Fibroblast of lung (primary cell): ENCODE measurements at regions not wholly inside any gene's neighbourhood (a gene's known extent, or its start where the extent isn't known, plus 50 kb on each side); places are given as distances from the start of the nearest gene placed in this dataset.
A peak's percentile ranks its signal among the peaks of the same experiment; 100 is the strongest.

ENCODE experiments used
- DNase-seq, 2 donors: peaks; one replicate each; pipeline versions ENCODE4 v3.0.0 to v3.0.0-alpha.2; 2010; ENCODE audit warnings: low read depth in 2 of 2
- H2AFZ ChIP-seq: 2 replicates; pipeline ENCODE4 v1.5.1; 2012; ENCODE audit warnings: low read length, control low read depth, inconsistent platforms
- H3K27ac ChIP-seq: 2 replicates; pipeline ENCODE4 v1.5.1; 2011; ENCODE audit warnings: low read length, control low read depth; ENCODE audit not compliant: insufficient read depth
- H3K27me3 ChIP-seq: 2 replicates; pipeline ENCODE4 v1.5.1; 2011; ENCODE audit warnings: mild to moderate bottlenecking, low read length; ENCODE audit not compliant: control insufficient read depth, insufficient read depth
- H3K36me3 ChIP-seq: 2 replicates; pipeline ENCODE4 v1.5.1; 2011; ENCODE audit warnings: low read length; ENCODE audit not compliant: control insufficient read depth, insufficient read depth
- H3K4me1 ChIP-seq: 2 replicates; pipeline ENCODE4 v1.5.1; 2011; ENCODE audit warnings: low read length; ENCODE audit not compliant: control insufficient read depth, insufficient read depth; ENCODE audit errors: extremely low read depth
- H3K4me2 ChIP-seq: 2 replicates; pipeline ENCODE4 v1.5.1; 2011; ENCODE audit warnings: low read length, control low read depth; ENCODE audit not compliant: insufficient read depth; ENCODE audit errors: extremely low read depth
- H3K4me3 ChIP-seq, 4 experiments: fragments of 200-600 bp in 1 of 4; sonication (generic) in 1 of 4; replicated peaks in 1 of 4; 2 replicates each; pipeline ENCODE4 v1.5.1; 2011 to 2016; ENCODE audit warnings: low read length in 4 of 4, low read depth in 3 of 4, mild to moderate bottlenecking in 3 of 4, control low read depth in 2 of 4, inconsistent platforms in 1 of 4, mixed read lengths in 1 of 4; ENCODE audit not compliant: insufficient read depth in 1 of 4; ENCODE audit errors: control extremely low read depth in 1 of 4
- H3K79me2 ChIP-seq: 2 replicates; pipeline ENCODE4 v1.5.1; 2012; ENCODE audit warnings: mild to moderate bottlenecking, low read length, inconsistent platforms; ENCODE audit not compliant: control insufficient read depth, insufficient read depth
- H3K9ac ChIP-seq: 2 replicates; pipeline ENCODE4 v1.5.1; 2011; ENCODE audit warnings: mild to moderate bottlenecking, low read length, control low read depth; ENCODE audit not compliant: insufficient read depth
- H3K9me3 ChIP-seq: 2 replicates; pipeline ENCODE4 v1.5.1; 2012; ENCODE audit warnings: low read depth, low read length; ENCODE audit not compliant: control insufficient read depth, insufficient read depth
- H4K20me1 ChIP-seq: 2 replicates; pipeline ENCODE4 v1.5.1; 2011; ENCODE audit warnings: low read length; ENCODE audit not compliant: control insufficient read depth, insufficient read depth; ENCODE audit errors: extremely low read depth
- CTCF ChIP-seq, 2 donors: IDR thresholded peaks in 1 of 2; conservative IDR thresholded peaks in 1 of 2; 1 replicate in 1 of 2; 2 replicates in 1 of 2; pipeline ENCODE4 v1.5.1; 2011 to 2012; ENCODE audit warnings: low read length in 2 of 2, control low read depth in 1 of 2, inconsistent platforms in 1 of 2, low read depth in 1 of 2, mild to moderate bottlenecking in 1 of 2
- EZH2 ChIP-seq: IDR thresholded peaks from 2 replicates; pipeline ENCODE4 v1.5.1; 2012; ENCODE audit warnings: low read length, control low read depth, mild to moderate bottlenecking; ENCODE audit errors: missing control alignments

- Histone ChIP-seq H3K79me2 (no peaks in the 10 kb centered on the region), H3K9ac (no peak overlapping the region), H3K9me3 (no peaks in the 10 kb centered on the region), H3K27ac (no peak overlapping the region), H3K36me3 (no peaks in the 10 kb centered on the region), H3K27me3 (peaks cover 3% of the 10 kb centered on the region), H3K4me1 (peaks cover 15% of the 10 kb centered on the region), H3K4me2 (no peak overlapping the region), H4K20me1 (no peaks in the 10 kb centered on the region), H3K4me3 (no peak overlapping the region), H2AFZ (no peak overlapping the region)
- TF ChIP-seq EZH2: no peak
- TF ChIP-seq CTCF (conservative IDR thresholded peaks at IDR 0.05 in 1 of 2, IDR thresholded peaks at IDR 0.05 in 1 of 2; ENCODE audit: low read depth in 1 of 2, low read length in 2 of 2): no peak
- no peak for DNase-seq
These were observed 59.7 kb upstream of the PSEN2 start for GRCh38 chr1:226810681-226811080.

GRCh38 chr1:226809785-226810571 is 60.4 kb upstream of the PSEN2 start:
- no peak overlapping the region for H3K4me2 ChIP-seq
- H3K36me3 ChIP-seq: no peaks in the 10 kb centered on the region
- no peaks in the 10 kb centered on the region for H3K9me3 ChIP-seq
- H3K4me1 ChIP-seq: peaks cover 13% of the 10 kb centered on the region
- H3K4me3 ChIP-seq: no peak overlapping the region
- H3K27me3 ChIP-seq: peaks cover 8% of the 10 kb centered on the region
- no peaks in the 10 kb centered on the region for H4K20me1 ChIP-seq
- no peak overlapping the region for H3K27ac ChIP-seq
- TF ChIP-seq CTCF (conservative IDR thresholded peaks at IDR 0.05 in 1 of 2, IDR thresholded peaks at IDR 0.05 in 1 of 2; ENCODE audit: low read depth in 1 of 2, low read length in 2 of 2) (no peak), EZH2 (no peak)
- no peak overlapping the region for H2AFZ ChIP-seq
- peak in 1 of 2 donors; percentile 85 for DNase-seq
- H3K9ac ChIP-seq: no peak overlapping the region
- no peaks in the 10 kb centered on the region for H3K79me2 ChIP-seq

- H3K4me1 ChIP-seq: no peaks in the 10 kb centered on the region
- no peak overlapping the region for H3K4me3 ChIP-seq
- no peak overlapping the region for H3K9ac ChIP-seq
- no peaks in the 10 kb centered on the region for H4K20me1 ChIP-seq
- no peaks in the 10 kb centered on the region for H3K36me3 ChIP-seq
- H3K79me2 ChIP-seq: no peaks in the 10 kb centered on the region
- no peaks in the 10 kb centered on the region for H3K9me3 ChIP-seq
- no peak overlapping the region for H2AFZ ChIP-seq
- no peak overlapping the region for H3K27ac ChIP-seq
- TF ChIP-seq CTCF (conservative IDR thresholded peaks at IDR 0.05 in 1 of 2, IDR thresholded peaks at IDR 0.05 in 1 of 2; ENCODE audit: low read depth in 1 of 2, low read length in 2 of 2) (no peak), EZH2 (no peak)
- H3K27me3 ChIP-seq: peaks cover 10% of the 10 kb centered on the region
- no peak for DNase-seq
- no peak overlapping the region for H3K4me2 ChIP-seq
These were observed 61.9 kb upstream of the PSEN2 start for GRCh38 chr1:226808501-226808900.
